ENCODE measurements at regions not wholly inside any gene's neighbourhood (a gene's known extent, or its start where the extent isn't known, plus 50 kb on each side); places are given as distances from the start of the nearest gene placed in this dataset.

DNA sequence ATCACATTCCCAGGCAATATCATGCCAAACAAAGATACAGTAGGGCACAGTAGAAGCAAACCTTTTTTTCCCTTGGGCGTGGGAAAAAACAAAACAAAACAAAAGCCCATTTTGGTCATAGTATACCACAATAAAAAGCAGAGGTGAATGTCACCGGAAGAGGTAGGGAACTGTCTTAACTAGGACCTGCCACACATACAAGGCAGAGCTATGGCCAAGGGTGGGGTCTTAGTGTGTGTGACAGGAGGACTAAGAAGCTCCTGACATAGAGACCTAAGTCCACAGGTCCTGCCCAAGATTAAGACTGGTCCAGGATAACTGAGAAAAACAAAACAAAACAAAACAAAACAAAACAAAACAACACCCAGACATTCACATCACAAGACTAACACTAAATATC lies 441.2 kb upstream of the DSEL start:
- no peak overlapping the region for H3K9ac ChIP-seq (ENCODE audit: low read length)
- H3K9me3 ChIP-seq (ENCODE audit: control insufficient read depth, low read depth, low read length), result no peaks in the 10 kb centered on the region
- H3K4me1 ChIP-seq (ENCODE audit: control insufficient read depth, low read depth, low read length), result peaks cover 25% of the 10 kb centered on the region
- no peak overlapping the region for H3K27ac ChIP-seq (ENCODE audit: low read length)
- no peak overlapping the region for H3K4me3 ChIP-seq (ENCODE audit: low read length)
- H3K36me3 ChIP-seq (ENCODE audit: control insufficient read depth, low read depth, low read length), result no peaks in the 10 kb centered on the region
- peaks cover 17% of the 10 kb centered on the region for H3K27me3 ChIP-seq (ENCODE audit: control insufficient read depth, insufficient read depth, low read length)

DNA sequence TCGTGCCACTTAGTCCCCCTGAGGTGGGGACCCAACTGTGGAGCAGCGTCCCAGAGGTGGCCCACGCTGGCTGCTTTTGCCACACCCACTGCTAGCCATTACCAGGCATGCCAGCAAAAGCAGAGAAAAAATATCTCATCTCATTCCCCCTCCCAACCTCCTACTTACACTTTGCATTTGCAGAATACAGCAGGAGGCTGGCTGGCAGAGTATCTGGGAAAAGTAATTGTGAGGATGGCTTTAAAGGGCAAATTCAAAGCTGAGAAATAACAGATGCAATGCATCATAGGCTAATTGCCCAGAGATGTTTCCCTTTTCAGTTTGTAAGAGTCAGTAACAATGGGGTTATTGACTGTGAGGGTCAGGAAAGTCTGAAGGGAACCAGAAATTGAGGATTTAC lies 438.1 kb upstream of the DSEL start:
- no peak overlapping the region for H3K4me3 ChIP-seq (ENCODE audit: low read length)
- H3K4me1 ChIP-seq (ENCODE audit: control insufficient read depth, low read depth, low read length), result peaks cover 25% of the 10 kb centered on the region
- H3K9ac ChIP-seq (ENCODE audit: low read length), result no peak overlapping the region
- H3K36me3 ChIP-seq (ENCODE audit: control insufficient read depth, low read depth, low read length), result no peaks in the 10 kb centered on the region
- peaks cover 17% of the 10 kb centered on the region for H3K27me3 ChIP-seq (ENCODE audit: control insufficient read depth, insufficient read depth, low read length)
- H3K9me3 ChIP-seq (ENCODE audit: control insufficient read depth, low read depth, low read length), result no peaks in the 10 kb centered on the region
- no peak overlapping the region for H3K27ac ChIP-seq (ENCODE audit: low read length)

DNA sequence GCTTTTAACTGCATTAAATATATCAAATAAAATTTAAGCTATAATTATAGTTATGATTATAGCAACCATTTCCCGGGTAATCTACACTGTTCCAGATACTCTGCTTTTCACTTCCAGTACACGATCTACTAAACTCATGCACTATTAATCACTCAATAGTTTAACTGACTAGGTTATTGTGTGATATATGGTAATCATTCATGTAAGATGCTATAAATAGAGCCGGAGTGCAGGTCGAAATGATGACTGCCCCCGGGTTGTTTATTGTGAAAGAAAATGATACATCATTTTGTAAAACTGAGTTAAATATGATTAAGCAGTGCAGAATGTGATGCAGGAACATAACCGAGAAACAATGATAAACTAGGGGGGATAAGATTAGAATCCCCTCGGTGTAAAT lies 434.6 kb upstream of the DSEL start:
- peaks cover under 1% of the 10 kb centered on the region for H3K27me3 ChIP-seq (ENCODE audit: control insufficient read depth, insufficient read depth, low read length)
- H3K36me3 ChIP-seq (ENCODE audit: control insufficient read depth, low read depth, low read length), result no peaks in the 10 kb centered on the region
- H3K4me3 ChIP-seq (ENCODE audit: low read length), result no peak overlapping the region
- no peak overlapping the region for H3K27ac ChIP-seq (ENCODE audit: low read length)
- no peaks in the 10 kb centered on the region for H3K9me3 ChIP-seq (ENCODE audit: control insufficient read depth, low read depth, low read length)
- H3K9ac ChIP-seq (ENCODE audit: low read length), result no peak overlapping the region
- peaks cover 8% of the 10 kb centered on the region for H3K4me1 ChIP-seq (ENCODE audit: control insufficient read depth, low read depth, low read length)

DNA sequence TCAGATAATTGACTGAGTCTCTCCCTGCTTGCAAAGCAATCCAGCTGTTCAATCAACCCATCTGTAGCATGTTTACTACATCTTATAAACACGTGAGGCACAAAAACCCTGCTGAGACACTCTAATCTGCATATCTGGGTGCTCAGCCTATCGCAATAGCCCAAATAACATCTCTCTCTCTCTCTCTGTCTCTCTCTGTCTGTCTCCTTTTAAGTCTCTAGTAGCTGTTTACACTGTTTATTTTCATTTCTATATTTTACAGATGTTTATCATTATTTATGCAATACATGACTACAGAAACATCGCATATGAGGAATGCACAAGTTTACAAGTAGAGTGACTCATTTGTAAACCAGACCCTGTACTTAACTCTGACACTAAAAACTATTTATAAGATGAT lies 422.1 kb upstream of the DSEL start:
- H3K9ac ChIP-seq (ENCODE audit: low read length), result no peak overlapping the region
- H3K27ac ChIP-seq (ENCODE audit: low read length), result no peak overlapping the region
- no peaks in the 10 kb centered on the region for H3K36me3 ChIP-seq (ENCODE audit: control insufficient read depth, low read depth, low read length)
- H3K4me1 ChIP-seq (ENCODE audit: control insufficient read depth, low read depth, low read length), result no peaks in the 10 kb centered on the region
- no peaks in the 10 kb centered on the region for H3K27me3 ChIP-seq (ENCODE audit: control insufficient read depth, insufficient read depth, low read length)
- no peaks in the 10 kb centered on the region for H3K9me3 ChIP-seq (ENCODE audit: control insufficient read depth, low read depth, low read length)
- H3K4me3 ChIP-seq (ENCODE audit: low read length), result no peak overlapping the region

DNA sequence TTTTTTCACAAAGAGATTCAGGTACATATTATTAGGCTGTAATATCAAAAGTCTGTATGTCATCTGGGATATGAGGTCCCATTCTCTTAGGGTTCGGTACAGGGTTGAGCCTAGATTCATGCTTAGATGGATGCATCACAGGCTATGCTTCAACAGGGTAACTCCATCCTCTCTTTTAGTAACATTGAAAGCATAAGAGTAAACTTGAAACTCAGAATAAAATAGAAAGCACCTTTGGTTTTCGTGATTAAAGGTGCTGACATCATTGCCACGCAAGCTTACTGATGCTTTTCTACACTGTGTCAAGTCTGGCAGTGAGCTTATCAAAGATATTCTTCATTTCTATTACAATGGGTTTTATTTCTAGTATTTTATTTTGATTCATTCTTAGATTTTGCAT lies 419.1 kb upstream of the DSEL start:
- Histone ChIP-seq H3K4me3 (ENCODE audit: low read length) (no peak overlapping the region), H3K9ac (ENCODE audit: low read length) (no peak overlapping the region)

DNA sequence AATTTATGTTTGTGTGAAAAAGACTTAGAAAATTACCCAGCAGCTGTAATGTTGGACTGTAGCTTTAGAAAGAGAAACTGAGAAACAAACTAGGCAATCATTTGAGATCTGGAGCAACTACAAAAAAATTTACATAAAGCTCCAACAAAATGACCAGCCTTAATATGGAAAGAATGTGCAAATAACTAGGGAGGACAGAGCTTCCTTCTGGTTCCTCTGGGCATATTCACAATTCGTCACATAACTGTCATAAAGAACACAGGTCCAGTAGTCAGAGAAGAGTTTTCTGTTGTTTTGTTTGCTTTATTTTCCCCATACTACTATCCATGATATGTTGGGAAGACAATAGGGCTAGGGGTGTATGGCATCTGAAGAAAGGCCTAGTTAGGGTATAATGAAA lies 416.8 kb upstream of the DSEL start:
- Histone ChIP-seq H3K27ac (ENCODE audit: low read length) (no peak overlapping the region), H3K4me1 (ENCODE audit: control insufficient read depth, low read depth, low read length) (no peaks in the 10 kb centered on the region), H3K9me3 (ENCODE audit: control insufficient read depth, low read depth, low read length) (no peaks in the 10 kb centered on the region), H3K27me3 (ENCODE audit: control insufficient read depth, insufficient read depth, low read length) (no peaks in the 10 kb centered on the region), H3K4me3 (ENCODE audit: low read length) (no peak overlapping the region), H3K9ac (ENCODE audit: low read length) (no peak overlapping the region), H3K36me3 (ENCODE audit: control insufficient read depth, low read depth, low read length) (no peaks in the 10 kb centered on the region)

More for the DNA sequence above, 419.1 kb upstream of the DSEL start:
- Histone ChIP-seq H3K27me3 (ENCODE audit: control insufficient read depth, insufficient read depth, low read length) (no peaks in the 10 kb centered on the region), H3K27ac (ENCODE audit: low read length) (no peak overlapping the region), H3K9me3 (ENCODE audit: control insufficient read depth, low read depth, low read length) (no peaks in the 10 kb centered on the region), H3K36me3 (ENCODE audit: control insufficient read depth, low read depth, low read length) (no peaks in the 10 kb centered on the region), H3K4me1 (ENCODE audit: control insufficient read depth, low read depth, low read length) (no peaks in the 10 kb centered on the region)

DNA sequence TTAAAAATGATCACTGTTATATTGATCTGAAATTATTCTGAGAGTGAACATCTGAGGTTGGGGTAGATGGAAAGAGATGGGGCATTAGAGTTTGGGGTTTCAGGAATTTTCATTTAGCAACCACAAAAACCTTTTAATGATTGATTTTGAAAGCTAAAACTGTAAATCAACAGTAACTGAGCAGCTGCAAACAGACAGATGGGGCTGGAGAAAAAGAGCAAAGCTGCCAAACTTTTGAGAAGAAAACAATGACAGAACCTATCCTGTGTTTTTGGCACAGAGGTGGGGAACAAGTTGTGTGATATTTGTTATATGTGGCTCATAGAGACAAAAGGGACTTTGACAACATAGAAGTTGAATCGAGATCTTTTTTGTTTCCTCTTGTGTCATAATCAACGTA lies 415.8 kb upstream of the DSEL start:
- Histone ChIP-seq H3K9ac (ENCODE audit: low read length) (no peak overlapping the region), H3K4me3 (ENCODE audit: low read length) (no peak overlapping the region), H3K27ac (ENCODE audit: low read length) (no peak overlapping the region), H3K4me1 (ENCODE audit: control insufficient read depth, low read depth, low read length) (no peaks in the 10 kb centered on the region), H3K27me3 (ENCODE audit: control insufficient read depth, insufficient read depth, low read length) (no peaks in the 10 kb centered on the region), H3K36me3 (ENCODE audit: control insufficient read depth, low read depth, low read length) (no peaks in the 10 kb centered on the region), H3K9me3 (ENCODE audit: control insufficient read depth, low read depth, low read length) (no peaks in the 10 kb centered on the region)

DNA sequence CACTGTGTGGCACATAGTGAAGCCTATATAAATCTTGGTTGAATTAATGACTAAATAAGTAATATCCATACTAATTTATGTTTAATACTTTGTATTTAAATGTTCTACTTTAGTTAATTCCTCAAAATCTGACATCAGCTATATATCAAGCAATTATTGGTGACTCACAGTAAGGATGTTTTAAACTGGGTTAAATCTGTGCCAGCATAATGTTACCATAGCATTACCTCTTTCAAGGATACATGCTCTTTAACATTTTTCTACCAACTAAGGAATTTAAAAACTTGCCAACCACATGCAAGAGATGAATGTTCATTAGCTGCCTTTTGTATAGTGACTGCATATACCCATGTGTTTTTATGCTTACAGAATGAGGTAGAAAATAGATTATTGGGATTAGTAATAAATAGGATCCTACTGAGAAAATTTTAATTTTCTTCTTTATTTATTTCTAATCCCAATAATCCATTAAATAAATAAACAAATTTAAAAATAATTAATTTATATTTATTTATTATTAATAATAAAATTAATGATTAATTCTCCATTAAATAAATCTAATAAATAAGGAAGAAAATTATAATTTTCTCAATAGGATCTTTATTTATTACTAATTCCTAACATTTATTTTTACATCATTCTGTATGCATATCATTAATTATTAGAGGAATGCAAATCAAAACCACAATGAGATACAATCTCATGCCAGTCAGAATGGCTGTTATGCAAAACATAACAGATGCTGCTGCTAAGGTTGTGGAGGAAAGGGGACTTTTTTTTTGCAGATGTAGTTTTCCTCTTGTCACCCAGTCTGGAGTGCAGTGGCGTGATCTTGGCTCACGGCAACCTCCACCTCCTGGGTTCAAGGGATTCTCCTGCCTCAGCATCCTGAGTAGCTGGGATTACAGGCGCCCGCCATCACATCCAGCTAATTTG lies 410.7 kb upstream of the DSEL start:
- Histone ChIP-seq H3K4me1 (ENCODE audit: control insufficient read depth, low read depth, low read length) (no peaks in the 10 kb centered on the region), H3K9me3 (ENCODE audit: control insufficient read depth, low read depth, low read length) (no peaks in the 10 kb centered on the region), H3K27ac (ENCODE audit: low read length) (no peak overlapping the region), H3K36me3 (ENCODE audit: control insufficient read depth, low read depth, low read length) (no peaks in the 10 kb centered on the region), H3K9ac (ENCODE audit: low read length) (no peak overlapping the region), H3K27me3 (ENCODE audit: control insufficient read depth, insufficient read depth, low read length) (no peaks in the 10 kb centered on the region), H3K4me3 (ENCODE audit: low read length) (no peak overlapping the region)

DNA sequence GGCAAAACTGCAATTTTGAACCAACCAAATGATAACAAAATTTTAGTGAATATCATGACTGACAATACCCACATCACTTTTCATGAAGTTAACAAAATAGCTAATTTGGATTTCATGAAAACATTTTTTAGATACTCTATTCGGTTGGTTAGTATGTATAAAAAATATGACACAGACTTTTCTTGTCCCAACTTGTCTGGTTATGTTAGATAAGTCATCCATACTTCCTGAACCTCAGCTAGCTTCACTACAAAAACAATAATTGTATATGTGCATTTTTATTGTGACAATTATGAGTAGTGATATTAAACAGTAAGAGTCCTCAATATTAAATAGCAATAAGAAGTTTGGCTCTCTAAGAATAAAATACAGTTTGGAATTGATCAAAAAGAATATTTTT lies 408.1 kb upstream of the DSEL start:
- Histone ChIP-seq H3K27ac (ENCODE audit: low read length) (no peak overlapping the region), H3K36me3 (ENCODE audit: control insufficient read depth, low read depth, low read length) (no peaks in the 10 kb centered on the region), H3K4me3 (ENCODE audit: low read length) (no peak overlapping the region), H3K4me1 (ENCODE audit: control insufficient read depth, low read depth, low read length) (no peaks in the 10 kb centered on the region), H3K9ac (ENCODE audit: low read length) (no peak overlapping the region), H3K27me3 (ENCODE audit: control insufficient read depth, insufficient read depth, low read length) (no peaks in the 10 kb centered on the region), H3K9me3 (ENCODE audit: control insufficient read depth, low read depth, low read length) (no peaks in the 10 kb centered on the region)

DNA sequence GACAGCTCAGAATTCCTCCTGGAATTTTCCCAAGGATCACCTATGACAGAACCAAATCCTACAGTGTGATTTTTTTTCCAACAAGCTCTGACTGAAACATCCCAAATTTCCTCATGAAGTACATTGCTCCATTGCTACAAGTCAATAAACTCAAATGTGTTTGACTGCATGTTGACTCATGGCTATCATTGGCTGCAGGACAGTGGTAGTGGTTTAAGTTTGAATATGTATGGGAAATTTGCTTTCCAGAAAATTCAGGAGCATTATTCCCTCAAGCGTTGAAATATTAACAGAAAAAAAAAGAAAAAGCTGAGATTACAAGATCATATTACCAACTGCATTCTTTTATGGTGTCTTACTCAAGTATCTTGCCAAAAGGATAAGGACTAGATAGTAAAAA lies 402.8 kb upstream of the DSEL start:
- H3K4me1 ChIP-seq (ENCODE audit: control insufficient read depth, low read depth, low read length), result no peaks in the 10 kb centered on the region
- H3K9me3 ChIP-seq (ENCODE audit: control insufficient read depth, low read depth, low read length), result no peaks in the 10 kb centered on the region
- H3K9ac ChIP-seq (ENCODE audit: low read length), result no peak overlapping the region
- H3K36me3 ChIP-seq (ENCODE audit: control insufficient read depth, low read depth, low read length), result no peaks in the 10 kb centered on the region
- H3K27ac ChIP-seq (ENCODE audit: low read length), result no peak overlapping the region
- no peak overlapping the region for H3K4me3 ChIP-seq (ENCODE audit: low read length)
- no peaks in the 10 kb centered on the region for H3K27me3 ChIP-seq (ENCODE audit: control insufficient read depth, insufficient read depth, low read length)

DNA sequence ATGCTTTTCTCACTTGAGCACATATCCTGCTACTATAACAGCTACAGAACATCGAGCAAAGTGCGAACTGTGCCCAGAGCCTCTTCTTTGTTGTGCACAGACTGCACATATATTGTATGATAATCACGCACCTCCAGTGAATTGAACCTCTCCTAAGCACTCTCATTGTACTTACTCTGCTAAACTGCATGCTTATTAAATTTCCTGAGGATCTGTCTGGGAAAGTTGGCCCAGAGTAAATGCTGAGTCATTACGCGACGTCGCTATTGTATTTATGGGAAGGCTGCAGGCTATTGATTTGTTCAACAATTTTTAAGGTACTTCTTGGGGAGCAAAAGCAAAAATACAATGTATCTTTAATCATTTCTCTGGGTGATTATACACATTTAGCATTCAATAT lies 399.6 kb upstream of the DSEL start:
- no peak overlapping the region for H3K4me3 ChIP-seq (ENCODE audit: low read length)
- H3K27ac ChIP-seq (ENCODE audit: low read length), result no peak overlapping the region
- H3K4me1 ChIP-seq (ENCODE audit: control insufficient read depth, low read depth, low read length), result no peaks in the 10 kb centered on the region
- no peaks in the 10 kb centered on the region for H3K9me3 ChIP-seq (ENCODE audit: control insufficient read depth, low read depth, low read length)
- no peaks in the 10 kb centered on the region for H3K27me3 ChIP-seq (ENCODE audit: control insufficient read depth, insufficient read depth, low read length)
- H3K36me3 ChIP-seq (ENCODE audit: control insufficient read depth, low read depth, low read length), result no peaks in the 10 kb centered on the region
- H3K9ac ChIP-seq (ENCODE audit: low read length), result no peak overlapping the region

DNA sequence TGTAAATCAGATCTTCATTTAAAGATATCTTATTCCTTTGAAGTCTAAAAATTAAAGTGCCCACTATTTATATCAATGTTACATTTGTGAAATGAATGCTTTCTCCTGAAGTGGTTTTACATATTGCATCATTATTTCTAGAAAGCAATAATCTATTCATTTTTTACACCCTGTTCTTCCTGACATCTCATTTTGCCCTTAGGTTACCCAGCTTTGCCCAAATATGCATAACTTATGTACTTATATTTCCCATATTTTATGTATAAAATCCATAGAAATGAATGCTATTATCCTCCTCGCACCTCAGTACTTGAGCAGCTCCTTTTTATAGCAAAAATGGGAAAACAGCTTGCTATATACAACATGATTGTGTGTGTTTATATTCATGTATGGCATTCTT lies 396.5 kb upstream of the DSEL start:
- no peak overlapping the region for H3K27ac ChIP-seq (ENCODE audit: low read length)
- H3K9ac ChIP-seq (ENCODE audit: low read length), result no peak overlapping the region
- no peaks in the 10 kb centered on the region for H3K36me3 ChIP-seq (ENCODE audit: control insufficient read depth, low read depth, low read length)
- H3K9me3 ChIP-seq (ENCODE audit: control insufficient read depth, low read depth, low read length), result no peaks in the 10 kb centered on the region
- H3K4me3 ChIP-seq (ENCODE audit: low read length), result no peak overlapping the region
- H3K27me3 ChIP-seq (ENCODE audit: control insufficient read depth, insufficient read depth, low read length), result no peaks in the 10 kb centered on the region
- no peaks in the 10 kb centered on the region for H3K4me1 ChIP-seq (ENCODE audit: control insufficient read depth, low read depth, low read length)

Measured in iPS-18a (cell line).